ENCODE measurements at regions not wholly inside any gene's neighbourhood (a gene's known extent, or its start where the extent isn't known, plus 50 kb on each side); places are given as distances from the start of the nearest gene placed in this dataset.

DNA sequence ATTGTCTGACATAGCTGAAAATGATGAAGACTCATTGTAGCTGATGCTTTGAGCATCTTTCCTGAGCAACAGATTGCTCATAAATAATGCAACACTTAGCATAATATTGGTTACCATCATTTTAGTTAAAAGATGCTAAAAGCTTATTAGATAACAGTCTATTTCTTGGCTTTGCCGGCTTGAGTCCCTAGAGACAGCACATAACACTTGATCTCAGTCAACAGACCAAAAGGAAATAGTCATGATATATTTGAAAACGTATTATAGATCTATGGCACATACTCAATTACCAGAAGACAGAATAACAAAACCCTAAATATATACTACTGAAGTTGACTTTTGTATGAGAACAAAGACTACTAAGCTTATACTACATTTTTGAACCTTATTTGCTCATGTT is 846.7 kb upstream of the EPHA5 start:
- CTCF ChIA-PET = interaction anchor here (0.6 kb wide), 1 partner anchor 172 kb away, joined by 3 read pairs; no protein-coding TSS in a partner anchor
- no peaks in the 10 kb centered on the region for H3K36me3 Mint-ChIP-seq (ENCODE audit: insufficient read depth, unreplicated experiment)
- H3K27me3 Mint-ChIP-seq (ENCODE audit: insufficient read depth, unreplicated experiment) = no peaks in the 10 kb centered on the region
- BruUV-seq (replicated peaks) = no TSS peak
- no peak overlapping the region for H3K4me3 Mint-ChIP-seq (ENCODE audit: unreplicated experiment)
- intact Hi-C loops (cut with micrococcal nuclease) = no loop called here
- no peak for DNase-seq (ENCODE audit: unreplicated experiment)
- TF ChIP-seq, protein P1, sequence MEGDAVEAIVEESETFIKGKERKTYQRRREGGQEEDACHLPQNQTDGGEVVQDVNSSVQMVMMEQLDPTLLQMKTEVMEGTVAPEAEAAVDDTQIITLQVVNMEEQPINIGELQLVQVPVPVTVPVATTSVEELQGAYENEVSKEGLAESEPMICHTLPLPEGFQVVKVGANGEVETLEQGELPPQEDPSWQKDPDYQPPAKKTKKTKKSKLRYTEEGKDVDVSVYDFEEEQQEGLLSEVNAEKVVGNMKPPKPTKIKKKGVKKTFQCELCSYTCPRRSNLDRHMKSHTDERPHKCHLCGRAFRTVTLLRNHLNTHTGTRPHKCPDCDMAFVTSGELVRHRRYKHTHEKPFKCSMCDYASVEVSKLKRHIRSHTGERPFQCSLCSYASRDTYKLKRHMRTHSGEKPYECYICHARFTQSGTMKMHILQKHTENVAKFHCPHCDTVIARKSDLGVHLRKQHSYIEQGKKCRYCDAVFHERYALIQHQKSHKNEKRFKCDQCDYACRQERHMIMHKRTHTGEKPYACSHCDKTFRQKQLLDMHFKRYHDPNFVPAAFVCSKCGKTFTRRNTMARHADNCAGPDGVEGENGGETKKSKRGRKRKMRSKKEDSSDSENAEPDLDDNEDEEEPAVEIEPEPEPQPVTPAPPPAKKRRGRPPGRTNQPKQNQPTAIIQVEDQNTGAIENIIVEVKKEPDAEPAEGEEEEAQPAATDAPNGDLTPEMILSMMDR (IDR thresholded peaks at IDR 0.05; ENCODE audit: unreplicated experiment) = no peak
- H3K9me3 Mint-ChIP-seq (ENCODE audit: unreplicated experiment) = peaks cover 3% of the 10 kb centered on the region
- POLR2A ChIA-PET = interaction anchor here (0.7 to 1.3 kb wide), 2 partner anchors 13 to 14 kb away, joined by 3 to 4 read pairs; no protein-coding TSS in a partner anchor
- H3K4me1 Mint-ChIP-seq (ENCODE audit: insufficient read depth, unreplicated experiment) = no peaks in the 10 kb centered on the region
- H3K27ac Mint-ChIP-seq (ENCODE audit: low read depth, unreplicated experiment) = no peak overlapping the region

DNA sequence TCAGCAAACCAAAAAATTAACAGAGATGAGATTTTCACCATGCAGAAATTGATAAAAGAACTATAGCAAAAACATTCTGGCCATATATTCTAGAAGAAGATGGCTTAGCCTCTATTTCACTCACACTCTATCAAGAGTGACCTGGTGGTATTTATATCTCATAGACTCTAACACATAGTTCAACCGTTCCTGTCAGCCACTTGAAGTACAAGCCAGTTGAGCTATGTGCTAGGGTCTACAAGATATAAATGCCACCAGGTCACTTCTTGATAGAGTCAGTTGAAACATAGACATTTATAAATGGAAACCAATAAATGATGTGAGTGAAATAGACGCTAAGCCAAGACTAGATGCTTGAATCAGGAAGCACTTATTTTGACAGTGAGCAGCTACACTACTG is 836.7 kb upstream of the EPHA5 start:
- no peak for DNase-seq (ENCODE audit: unreplicated experiment)
- Mint-ChIP-seq H3K4me3 (ENCODE audit: unreplicated experiment) (no peak overlapping the region), H3K27me3 (ENCODE audit: insufficient read depth, unreplicated experiment) (no peaks in the 10 kb centered on the region), H3K36me3 (ENCODE audit: insufficient read depth, unreplicated experiment) (no peaks in the 10 kb centered on the region), H3K9me3 (ENCODE audit: unreplicated experiment) (peaks cover 14% of the 10 kb centered on the region), H3K27ac (ENCODE audit: low read depth, unreplicated experiment) (no peak overlapping the region), H3K4me1 (ENCODE audit: insufficient read depth, unreplicated experiment) (no peaks in the 10 kb centered on the region)
- intact Hi-C loops (cut with micrococcal nuclease) = no loop called here
- BruUV-seq (replicated peaks) = no TSS peak
- ChIA-PET POLR2A (no interaction called here), CTCF (interaction anchor here (0.5 to 0.7 kb wide), 2 partner anchors 66 to 120 kb away, joined by 3 read pairs; no protein-coding TSS in a partner anchor)
- TF ChIP-seq, protein P1 (IDR thresholded peaks at IDR 0.05; ENCODE audit: unreplicated experiment) = no peak

DNA sequence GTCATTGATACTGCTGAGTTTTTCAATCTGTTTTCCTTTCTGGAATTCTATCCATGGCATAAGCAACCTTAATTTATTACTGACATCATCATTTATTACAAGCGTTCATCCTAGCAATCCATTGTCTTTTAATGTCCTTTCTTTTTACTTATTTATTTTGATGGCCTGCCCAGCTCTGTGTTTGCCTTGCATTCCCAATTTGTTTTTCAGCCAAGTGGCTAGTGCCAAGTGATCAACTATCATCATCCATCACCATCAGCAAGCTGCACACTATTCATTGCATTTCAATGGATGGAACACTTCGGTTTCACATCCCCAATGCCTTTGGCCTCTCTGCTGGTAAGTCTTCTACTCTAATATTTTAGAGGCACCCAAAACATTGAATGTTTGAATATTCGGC is 831.7 kb upstream of the EPHA5 start:
- ChIA-PET POLR2A (interaction anchor here (1.2 kb wide), 1 partner anchor 16 kb away, joined by 4 read pairs; no protein-coding TSS in a partner anchor), CTCF (no interaction called here)
- Mint-ChIP-seq H3K36me3 (ENCODE audit: insufficient read depth, unreplicated experiment) (no peaks in the 10 kb centered on the region), H3K4me1 (ENCODE audit: insufficient read depth, unreplicated experiment) (no peaks in the 10 kb centered on the region), H3K9me3 (ENCODE audit: unreplicated experiment) (no peaks in the 10 kb centered on the region), H3K4me3 (ENCODE audit: unreplicated experiment) (no peak overlapping the region), H3K27ac (ENCODE audit: low read depth, unreplicated experiment) (no peak overlapping the region), H3K27me3 (ENCODE audit: insufficient read depth, unreplicated experiment) (no peaks in the 10 kb centered on the region)
- no TSS peak for BruUV-seq (replicated peaks)
- intact Hi-C loops (cut with micrococcal nuclease) = no loop called here
- TF ChIP-seq, protein P1 (IDR thresholded peaks at IDR 0.05; ENCODE audit: unreplicated experiment) = no peak
- no peak for DNase-seq (ENCODE audit: unreplicated experiment)

DNA sequence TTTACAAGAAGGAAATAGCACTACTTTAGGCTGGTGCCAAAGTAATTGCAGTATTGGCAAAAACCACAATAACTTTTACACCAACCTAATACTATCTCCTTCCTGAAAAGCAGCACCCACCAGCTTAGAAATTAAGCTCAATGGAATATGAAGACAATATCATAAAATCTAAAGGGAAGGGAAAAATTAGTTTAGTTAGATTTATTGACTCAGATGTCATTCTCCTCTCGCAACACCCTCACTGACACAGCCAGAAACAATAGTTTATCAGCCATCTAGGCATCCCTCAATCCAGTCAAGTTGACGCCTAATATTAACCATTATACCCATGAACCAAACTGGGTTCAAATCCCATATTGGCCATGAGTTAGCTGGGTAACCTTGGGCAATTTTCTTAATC is 820.4 kb upstream of the EPHA5 start:
- ChIA-PET POLR2A (interaction anchor here (0.6 kb wide), 1 partner anchor 68 kb away, joined by 3 read pairs; no protein-coding TSS in a partner anchor), CTCF (interaction anchor here (0.6 to 0.8 kb wide), 2 partner anchors 37 to 1487 kb away, joined by 3 read pairs; no protein-coding TSS in a partner anchor)
- Mint-ChIP-seq H3K4me1 (ENCODE audit: insufficient read depth, unreplicated experiment) (peaks cover 11% of the 10 kb centered on the region), H3K36me3 (ENCODE audit: insufficient read depth, unreplicated experiment) (no peaks in the 10 kb centered on the region), H3K4me3 (ENCODE audit: unreplicated experiment) (no peak overlapping the region), H3K27ac (ENCODE audit: low read depth, unreplicated experiment) (no peak overlapping the region), H3K9me3 (ENCODE audit: unreplicated experiment) (no peaks in the 10 kb centered on the region), H3K27me3 (ENCODE audit: insufficient read depth, unreplicated experiment) (no peaks in the 10 kb centered on the region)
- DNase-seq (ENCODE audit: unreplicated experiment) = no peak
- TF ChIP-seq, protein P1 (IDR thresholded peaks at IDR 0.05; ENCODE audit: unreplicated experiment) = no peak
- BruUV-seq (replicated peaks) = no TSS peak
- intact Hi-C loops (cut with micrococcal nuclease) = no loop called here
